Adrenal gland (tissue), 9 donors: ENCODE measurements at regions not wholly inside any gene's neighbourhood (a gene's known extent, or its start where the extent isn't known, plus 50 kb on each side); places are given as distances from the start of the nearest gene placed in this dataset.

Experiments
- DNase-seq, 7 donors: peaks; one replicate each; pipeline ENCODE4 v3.0.0-alpha.2; 2019 to 2020
- H3K27ac ChIP-seq, 5 donors: fragments of 200-600 bp; sonication (generic) in 4 of 5; 1 replicate in 3 of 5; 2 replicates in 2 of 5; pipeline versions ENCODE4 v1.5.1 to v1.8.0; 2016 to 2020; ENCODE audit warnings: mild to moderate bottlenecking in 1 of 5
- H3K27me3 ChIP-seq: fragments of 200-600 bp; 2 replicates; pipeline ENCODE4 v1.8.0; 2021
- H3K36me3 ChIP-seq, 2 donors: fragments of 200-600 bp; replicated peaks in 1 of 2; 1 replicate in 1 of 2; 2 replicates in 1 of 2; pipeline versions ENCODE4 v1.5.1 to v1.8.0; 2018 to 2022
- H3K4me1 ChIP-seq, 2 donors: fragments of 200-600 bp; replicated peaks in 1 of 2; 1 replicate in 1 of 2; 2 replicates in 1 of 2; pipeline versions ENCODE4 v1.5.1 to v1.8.0; 2018 to 2021
- H3K4me3 ChIP-seq, 4 donors: fragments of 200-600 bp; sonication (generic) in 3 of 4; one replicate each; pipeline ENCODE4 v1.5.1; 2016 to 2018
- H3K9me3 ChIP-seq, 3 donors: fragments of 200-600 bp; sonication (generic) in 1 of 3; replicated peaks in 1 of 3; 1 replicate in 2 of 3; 2 replicates in 1 of 3; pipeline versions ENCODE4 v1.5.1 to v1.8.0; 2016 to 2021
- CTCF ChIP-seq, 6 experiments: fragments of 450-650 bp in 4 of 6; fragments of 200-600 bp in 2 of 6; sonication (generic) in 1 of 6; IDR thresholded peaks; 1 replicate in 5 of 6; 2 replicates in 1 of 6; pipeline versions ENCODE4 v1.5.1 to v1.8.0; 2016 to 2021; ENCODE audit warnings: antibody characterized with exemption in 6 of 6, mild to moderate bottlenecking in 2 of 6, moderate library complexity in 1 of 6
- POLR2A ChIP-seq, 2 donors: fragments of 450-650 bp; IDR thresholded peaks; one replicate each; pipeline ENCODE4 v1.6.1; 2017; ENCODE audit warnings: antibody characterized with exemption in 2 of 2, mild to moderate bottlenecking in 2 of 2, moderate library complexity in 1 of 2
- WGBS, 4 donors: extraction: QIAGEN DNeasy Blood & Tissue Kit in 2 of 4; methylation state at CpG; one replicate each; pipeline versions ENCODE4 v1.1.5 to v1.1.7; 2013 to 2017; 5-methylcytosine and 5-hydroxymethylcytosine counted together
- intact Hi-C, 2 donors: fragments of 100-400 bp; cut with DNase I; formaldehyde crosslinking; loops; one replicate each; pipeline versions ENCODE4 v1.14.1 to v1.15.0; 2022 to 2023
- donor health status: healthy with polysubstance abuse.
- donor health status: Bipolar disorder and iron deficiency.
- donor health status: DM: yes; HTN: yes; CAD: no.
- donor health status: DM: no; HTN: no; CAD: no.
- donor health status: DM: no; HTN: no; CAD: no.

DNA sequence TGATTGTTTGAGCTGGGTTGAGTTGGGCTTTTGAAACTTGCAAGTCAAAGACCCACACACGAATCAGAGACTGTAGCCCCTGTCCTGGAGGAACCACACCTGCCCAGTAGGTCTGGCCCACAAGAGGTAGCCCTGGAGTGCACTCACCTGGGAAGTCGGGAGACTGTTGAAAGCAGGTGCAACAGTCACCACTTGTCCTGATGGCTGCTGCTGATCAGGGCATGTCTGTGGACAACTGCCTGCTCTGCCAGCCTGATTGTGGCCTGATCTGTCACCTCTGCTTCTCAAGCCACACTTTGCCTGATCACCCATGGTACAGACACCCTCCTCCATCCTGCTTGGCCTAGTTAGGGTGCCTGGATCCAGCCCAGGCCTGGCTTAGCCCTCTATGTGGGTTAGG, 105.0 kb upstream of the HAAO start:
- intact Hi-C loops: no loop called here
- 85 to 100% (median 94%) methylated on average over 2 of the region's 2 CpGs for WGBS, 4 donors
- H3K4me1 ChIP-seq: peaks cover 0 to 6% of the 10 kb centered on the region in 2 donors
- no peaks in the 10 kb centered on the region for H3K27me3 ChIP-seq
- no peak overlapping the region for H3K27ac ChIP-seq
- H3K9me3 ChIP-seq: no peaks in the 10 kb centered on the region
- DNase-seq: peak in 1 of 7 donors; percentile 49
- no peak overlapping the region for H3K4me3 ChIP-seq
- no peaks in the 10 kb centered on the region for H3K36me3 ChIP-seq
- TF ChIP-seq POLR2A (IDR thresholded peaks at IDR 0.05): no peak
- TF ChIP-seq CTCF (IDR thresholded peaks at IDR 0.05): no peak

DNA sequence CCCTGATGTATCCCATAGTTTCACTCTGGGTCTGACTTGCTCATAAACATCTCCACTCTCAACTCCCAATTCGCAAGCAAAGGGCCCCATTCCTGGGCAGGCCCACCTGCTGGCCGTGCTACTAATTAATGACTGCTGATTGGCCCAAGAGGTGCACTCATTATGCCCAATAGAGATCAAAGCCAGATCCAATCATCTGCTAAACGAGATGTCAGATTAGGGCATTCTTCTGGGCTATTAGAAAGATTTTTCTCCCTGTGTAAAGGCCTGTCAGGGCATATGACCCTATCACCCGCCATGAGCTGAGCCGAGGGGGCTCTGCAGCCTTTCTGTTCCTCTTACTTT, 103.4 kb upstream of the HAAO start:
- WGBS, 4 donors: 80 to 92% (median 89%) methylated on average over 5 of the region's 5 CpGs
- no peak for DNase-seq
- Histone ChIP-seq H3K36me3 (no peaks in the 10 kb centered on the region), H3K27ac (no peak overlapping the region), H3K4me3 (no peak overlapping the region), H3K27me3 (no peaks in the 10 kb centered on the region), H3K9me3 (no peaks in the 10 kb centered on the region), H3K4me1 (peaks cover 0 to 6% of the 10 kb centered on the region in 2 donors)
- intact Hi-C loops: no loop called here
- TF ChIP-seq POLR2A (IDR thresholded peaks at IDR 0.05) (no peak), CTCF (IDR thresholded peaks at IDR 0.05) (no peak)

DNA sequence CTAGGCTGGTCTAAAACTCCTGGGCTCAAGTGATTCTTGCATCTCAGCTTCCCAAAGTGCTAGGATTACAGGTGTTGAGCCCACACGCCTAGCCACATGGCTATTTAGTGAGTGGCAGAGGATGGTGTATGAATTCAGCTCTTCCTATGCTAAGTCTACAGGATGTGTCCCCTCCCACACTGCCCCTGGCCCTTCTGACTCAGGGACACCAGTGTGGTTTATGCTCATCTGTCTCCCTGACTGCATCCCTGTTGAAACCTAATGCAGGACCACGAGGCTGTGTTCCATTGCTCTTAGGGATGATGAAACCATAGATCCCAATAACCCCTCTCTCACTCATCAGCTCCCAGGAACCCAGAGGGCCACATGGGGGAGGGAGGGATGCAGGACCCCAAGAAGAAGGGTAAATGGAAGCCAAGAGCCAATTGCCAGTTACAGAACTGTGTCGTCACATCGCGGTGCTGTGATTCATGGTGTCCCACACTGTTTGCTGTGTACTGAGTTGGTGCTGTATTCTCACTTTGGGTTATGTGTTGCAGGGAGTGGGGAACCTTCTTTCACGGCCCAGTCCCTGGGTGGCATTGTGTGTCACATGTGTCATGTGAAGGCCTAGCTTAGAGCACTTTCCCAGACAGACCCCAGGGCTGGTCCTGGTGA, 102.9 kb upstream of the HAAO start:
- TF ChIP-seq POLR2A (IDR thresholded peaks at IDR 0.05) (no peak), CTCF (IDR thresholded peaks at IDR 0.05) (no peak)
- Histone ChIP-seq H3K27ac (no peak overlapping the region), H3K9me3 (no peaks in the 10 kb centered on the region), H3K27me3 (no peaks in the 10 kb centered on the region), H3K4me1 (peaks cover 0 to 6% of the 10 kb centered on the region in 2 donors), H3K36me3 (no peaks in the 10 kb centered on the region), H3K4me3 (no peak overlapping the region)
- intact Hi-C loops: no loop called here
- peak in 1 of 7 donors; percentile 44 for DNase-seq
- WGBS, 4 donors: 90 to 98% (median 95%) methylated on average over 5 to 6 of the region's 6 CpGs

DNA sequence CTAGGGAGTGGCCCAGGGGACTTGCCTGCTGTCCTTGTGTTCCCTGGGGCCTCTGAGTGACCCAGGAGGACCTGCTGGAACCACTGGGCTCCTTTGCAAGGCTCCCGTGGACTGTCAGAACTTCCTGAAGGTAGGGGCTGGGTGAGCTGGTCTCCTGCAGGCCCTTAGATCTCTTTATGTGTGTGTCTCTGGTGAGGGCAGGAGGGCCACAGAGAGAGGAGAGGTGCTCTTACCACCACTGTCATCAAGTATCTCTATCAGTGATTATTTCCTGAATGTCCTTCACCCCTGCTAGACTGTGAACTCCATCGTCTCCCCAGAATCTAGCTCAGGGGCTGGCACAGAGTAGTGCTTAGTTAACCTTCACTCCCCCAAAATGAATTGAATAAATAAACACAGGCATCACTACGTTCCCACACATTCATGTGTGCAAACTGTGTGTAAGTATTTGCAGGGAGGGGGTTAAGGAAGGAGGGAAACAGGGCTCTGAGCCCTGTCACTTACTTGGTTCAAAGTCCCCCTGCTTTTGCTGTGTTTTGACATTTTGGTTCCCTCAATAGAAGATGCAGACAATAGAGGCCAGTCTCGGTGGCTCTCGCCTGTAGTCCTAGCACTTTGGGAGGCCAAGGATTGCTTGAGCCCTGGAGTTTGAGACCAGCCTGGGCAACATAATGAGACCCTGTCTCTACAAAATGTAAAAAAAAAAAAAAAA, 100.8 kb upstream of the HAAO start:
- DNase-seq: peak in 1 of 7 donors; percentile 37
- no peak overlapping the region for H3K4me3 ChIP-seq
- 79 to 85% (median 81%) methylated on average over 4 to 5 of the region's 5 CpGs for WGBS, 4 donors
- H3K36me3 ChIP-seq: no peaks in the 10 kb centered on the region
- no peaks in the 10 kb centered on the region for H3K9me3 ChIP-seq
- TF ChIP-seq POLR2A (IDR thresholded peaks at IDR 0.05) (no peak), CTCF (IDR thresholded peaks at IDR 0.05) (no peak)
- no peak overlapping the region for H3K27ac ChIP-seq
- peaks cover 0 to 6% of the 10 kb centered on the region in 2 donors for H3K4me1 ChIP-seq
- no peaks in the 10 kb centered on the region for H3K27me3 ChIP-seq
- intact Hi-C loops: no loop called here
